WTC11 (cell line): ENCODE measurements at regions not wholly inside any gene's neighbourhood (a gene's known extent, or its start where the extent isn't known, plus 50 kb on each side); places are given as distances from the start of the nearest gene placed in this dataset.

ENCODE experiments used
- JUN ChIP-seq: sonication (generic); formaldehyde crosslinking; IDR thresholded peaks from 2 replicates; pipeline ENCODE4 v1.8.0; 2023; ENCODE audit warnings: mild to moderate bottlenecking, missing genetic modification reagents
- TEAD4 ChIP-seq: sonication (generic); formaldehyde crosslinking; IDR thresholded peaks from 2 replicates; pipeline ENCODE4 v1.8.0; 2022; ENCODE audit warnings: mild to moderate bottlenecking, missing genetic modification reagents
- ZNF423 ChIP-seq: fragments of 250-450 bp; sonication (Bioruptor Pico); IDR thresholded peaks from 2 replicates; pipeline ENCODE4 v2.1.2; 2022; ENCODE audit warnings: mild to moderate bottlenecking, moderate library complexity
- TF ChIP-seq, protein P1 (sequence below): fragments of 250-450 bp; sonication (Bioruptor Pico); IDR thresholded peaks from 2 replicates; pipeline ENCODE4 v1.9.0; 2021; ENCODE audit warnings: mild to moderate bottlenecking, borderline replicate concordance
- TF ChIP-seq, protein P2 (sequence below): fragments of 200-600 bp; IDR thresholded peaks from 2 replicates; pipeline ENCODE4 v1.8.0; 2022; ENCODE audit warnings: antibody characterized with exemption
- TF ChIP-seq, protein P3 (sequence below): sonication (generic); formaldehyde crosslinking; IDR thresholded peaks from 2 replicates; pipeline ENCODE4 v1.8.1; 2023; ENCODE audit warnings: mild to moderate bottlenecking, missing genetic modification reagents, moderate library complexity

DNA sequence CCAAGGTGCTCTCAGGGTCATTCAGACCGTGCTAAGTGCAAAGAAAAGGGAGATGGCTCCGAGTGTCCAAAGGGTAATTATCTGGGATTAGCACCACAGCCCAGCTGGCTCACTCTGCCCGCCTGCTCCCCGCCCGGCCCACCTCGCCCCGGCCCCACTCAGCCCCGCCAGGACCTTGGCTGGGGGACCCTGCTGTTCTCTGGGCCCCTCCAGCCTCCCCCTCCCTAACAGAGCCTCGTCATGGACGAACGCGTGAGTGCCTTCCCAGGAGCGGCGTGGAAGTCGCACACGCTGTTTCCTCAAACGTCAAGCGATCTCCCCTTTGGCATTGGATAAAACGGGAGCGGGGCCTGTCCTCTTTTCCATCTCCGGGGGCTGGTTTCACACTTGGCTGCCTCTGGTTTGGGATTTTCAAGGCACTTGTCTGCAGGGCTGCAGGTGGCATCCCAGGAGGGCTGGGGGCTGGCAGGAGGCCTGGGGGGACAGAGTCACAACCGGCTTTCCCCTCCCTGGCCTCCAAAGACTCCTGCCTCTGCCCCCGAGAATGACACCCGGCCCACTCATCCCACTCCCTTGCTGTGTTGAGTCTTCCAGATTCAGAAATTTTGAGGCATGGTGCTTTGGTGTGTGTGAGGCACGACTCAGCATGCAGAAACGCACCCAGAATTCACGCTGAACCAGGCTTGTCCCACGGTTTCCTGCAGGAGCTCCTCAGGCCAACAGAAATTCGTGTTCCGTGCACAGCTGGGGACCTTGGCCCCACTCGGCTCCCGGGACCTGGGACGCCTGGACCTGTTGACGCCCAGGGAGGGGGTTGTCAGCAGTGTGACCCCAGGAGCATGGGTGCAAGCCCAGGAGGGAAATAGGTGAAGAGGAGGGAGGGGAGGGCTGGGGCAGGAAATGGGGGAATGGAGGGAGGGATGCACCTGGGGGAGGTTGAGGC lies 110.0 kb downstream of the PDGFA start:
- TF ChIP-seq, protein P1, sequence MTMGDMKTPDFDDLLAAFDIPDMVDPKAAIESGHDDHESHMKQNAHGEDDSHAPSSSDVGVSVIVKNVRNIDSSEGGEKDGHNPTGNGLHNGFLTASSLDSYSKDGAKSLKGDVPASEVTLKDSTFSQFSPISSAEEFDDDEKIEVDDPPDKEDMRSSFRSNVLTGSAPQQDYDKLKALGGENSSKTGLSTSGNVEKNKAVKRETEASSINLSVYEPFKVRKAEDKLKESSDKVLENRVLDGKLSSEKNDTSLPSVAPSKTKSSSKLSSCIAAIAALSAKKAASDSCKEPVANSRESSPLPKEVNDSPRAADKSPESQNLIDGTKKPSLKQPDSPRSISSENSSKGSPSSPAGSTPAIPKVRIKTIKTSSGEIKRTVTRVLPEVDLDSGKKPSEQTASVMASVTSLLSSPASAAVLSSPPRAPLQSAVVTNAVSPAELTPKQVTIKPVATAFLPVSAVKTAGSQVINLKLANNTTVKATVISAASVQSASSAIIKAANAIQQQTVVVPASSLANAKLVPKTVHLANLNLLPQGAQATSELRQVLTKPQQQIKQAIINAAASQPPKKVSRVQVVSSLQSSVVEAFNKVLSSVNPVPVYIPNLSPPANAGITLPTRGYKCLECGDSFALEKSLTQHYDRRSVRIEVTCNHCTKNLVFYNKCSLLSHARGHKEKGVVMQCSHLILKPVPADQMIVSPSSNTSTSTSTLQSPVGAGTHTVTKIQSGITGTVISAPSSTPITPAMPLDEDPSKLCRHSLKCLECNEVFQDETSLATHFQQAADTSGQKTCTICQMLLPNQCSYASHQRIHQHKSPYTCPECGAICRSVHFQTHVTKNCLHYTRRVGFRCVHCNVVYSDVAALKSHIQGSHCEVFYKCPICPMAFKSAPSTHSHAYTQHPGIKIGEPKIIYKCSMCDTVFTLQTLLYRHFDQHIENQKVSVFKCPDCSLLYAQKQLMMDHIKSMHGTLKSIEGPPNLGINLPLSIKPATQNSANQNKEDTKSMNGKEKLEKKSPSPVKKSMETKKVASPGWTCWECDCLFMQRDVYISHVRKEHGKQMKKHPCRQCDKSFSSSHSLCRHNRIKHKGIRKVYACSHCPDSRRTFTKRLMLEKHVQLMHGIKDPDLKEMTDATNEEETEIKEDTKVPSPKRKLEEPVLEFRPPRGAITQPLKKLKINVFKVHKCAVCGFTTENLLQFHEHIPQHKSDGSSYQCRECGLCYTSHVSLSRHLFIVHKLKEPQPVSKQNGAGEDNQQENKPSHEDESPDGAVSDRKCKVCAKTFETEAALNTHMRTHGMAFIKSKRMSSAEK = no peak
- TF ChIP-seq TEAD4 (no peak), ZNF423 (CRISPR knock-in tag) (no peak), JUN (CRISPR knock-in tag) (no peak)
- TF ChIP-seq, protein P2, sequence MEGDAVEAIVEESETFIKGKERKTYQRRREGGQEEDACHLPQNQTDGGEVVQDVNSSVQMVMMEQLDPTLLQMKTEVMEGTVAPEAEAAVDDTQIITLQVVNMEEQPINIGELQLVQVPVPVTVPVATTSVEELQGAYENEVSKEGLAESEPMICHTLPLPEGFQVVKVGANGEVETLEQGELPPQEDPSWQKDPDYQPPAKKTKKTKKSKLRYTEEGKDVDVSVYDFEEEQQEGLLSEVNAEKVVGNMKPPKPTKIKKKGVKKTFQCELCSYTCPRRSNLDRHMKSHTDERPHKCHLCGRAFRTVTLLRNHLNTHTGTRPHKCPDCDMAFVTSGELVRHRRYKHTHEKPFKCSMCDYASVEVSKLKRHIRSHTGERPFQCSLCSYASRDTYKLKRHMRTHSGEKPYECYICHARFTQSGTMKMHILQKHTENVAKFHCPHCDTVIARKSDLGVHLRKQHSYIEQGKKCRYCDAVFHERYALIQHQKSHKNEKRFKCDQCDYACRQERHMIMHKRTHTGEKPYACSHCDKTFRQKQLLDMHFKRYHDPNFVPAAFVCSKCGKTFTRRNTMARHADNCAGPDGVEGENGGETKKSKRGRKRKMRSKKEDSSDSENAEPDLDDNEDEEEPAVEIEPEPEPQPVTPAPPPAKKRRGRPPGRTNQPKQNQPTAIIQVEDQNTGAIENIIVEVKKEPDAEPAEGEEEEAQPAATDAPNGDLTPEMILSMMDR = no peak
- TF ChIP-seq, protein P3, sequence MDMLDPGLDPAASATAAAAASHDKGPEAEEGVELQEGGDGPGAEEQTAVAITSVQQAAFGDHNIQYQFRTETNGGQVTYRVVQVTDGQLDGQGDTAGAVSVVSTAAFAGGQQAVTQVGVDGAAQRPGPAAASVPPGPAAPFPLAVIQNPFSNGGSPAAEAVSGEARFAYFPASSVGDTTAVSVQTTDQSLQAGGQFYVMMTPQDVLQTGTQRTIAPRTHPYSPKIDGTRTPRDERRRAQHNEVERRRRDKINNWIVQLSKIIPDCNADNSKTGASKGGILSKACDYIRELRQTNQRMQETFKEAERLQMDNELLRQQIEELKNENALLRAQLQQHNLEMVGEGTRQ (CRISPR knock-in tag) = no peak
